ENCODE measurements at regions not wholly inside any gene's neighbourhood (a gene's known extent, or its start where the extent isn't known, plus 50 kb on each side); places are given as distances from the start of the nearest gene placed in this dataset.

- ATAC-seq (no peak), DNase-seq (ENCODE audit: low read depth, low spot score) (no peak)
- Histone ChIP-seq H3K36me3 (ENCODE audit: control insufficient read depth, insufficient read depth, low read length) (no peaks in the 10 kb centered on the region), H3K27ac (ENCODE audit: low read length) (no peak overlapping the region), H3K27me3 (ENCODE audit: control insufficient read depth, insufficient read depth, low read length) (no peaks in the 10 kb centered on the region), H3K4me1 (ENCODE audit: control insufficient read depth, insufficient read depth, low read length) (no peaks in the 10 kb centered on the region), H3K9me3 (ENCODE audit: control insufficient read depth, insufficient read depth, low read depth, low read length) (no peaks in the 10 kb centered on the region), H3K4me3 (ENCODE audit: low read depth in 2 of 2, low read length in 2 of 2) (no peak overlapping the region)
- no TSS peak for BruUV-seq (replicated peaks)
- in situ Hi-C loops (cut with HindIII; ENCODE audit: low pct_unique_long_range_greater_than_20kb, low sequenced_read_pairs): no loop called here
- intact Hi-C loops (cut with micrococcal nuclease; ENCODE audit: unreplicated experiment): no loop called here
- CTCF ChIA-PET: no interaction called here
- POLR2A ChIA-PET: no interaction called here
- TF ChIP-seq TCF7L2 (IDR thresholded peaks at IDR 0.05; ENCODE audit: low read depth, low read length): no peak
- no peak for TF ChIP-seq SIN3A (IDR thresholded peaks at IDR 0.05; ENCODE audit: borderline replicate concordance, insufficient read depth, low read depth, low read length)
- no peak for TF ChIP-seq REST (IDR thresholded peaks at IDR 0.05; ENCODE audit: insufficient read depth in 1 of 2, low read depth in 2 of 2, low read length in 1 of 2)
- TF ChIP-seq CTCF (IDR thresholded peaks at IDR 0.05): no peak
- no peak for TF ChIP-seq POLR2AphosphoS5 (IDR thresholded peaks at IDR 0.05; ENCODE audit: low read depth, low read length)
These were observed 167.9 kb upstream of the AVPR1A start for GRCh38 chr12:63318933-63319332.

DNA sequence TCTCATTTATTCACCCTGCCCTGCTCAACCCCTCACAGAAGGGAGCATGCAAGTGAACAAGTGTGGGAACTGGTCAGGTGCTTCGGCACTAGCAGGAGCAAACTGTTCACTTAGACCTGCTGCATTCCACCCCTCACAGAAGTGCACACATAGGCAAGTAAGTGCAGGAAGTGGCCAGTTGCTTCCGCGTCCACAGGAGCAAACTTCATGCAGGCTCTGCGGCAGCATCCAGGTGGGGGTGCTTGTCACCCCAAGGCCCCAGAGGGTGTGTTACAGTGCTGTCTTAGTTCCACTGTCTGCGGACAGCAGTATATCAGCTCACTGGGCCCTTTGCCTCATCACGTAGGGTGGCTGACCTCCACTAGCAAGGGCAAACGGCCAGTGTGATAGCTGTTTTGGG, 167.3 kb upstream of the AVPR1A start:
- Histone ChIP-seq H3K27me3 (ENCODE audit: control insufficient read depth, insufficient read depth, low read length) (no peaks in the 10 kb centered on the region), H3K9me3 (ENCODE audit: control insufficient read depth, insufficient read depth, low read depth, low read length) (no peaks in the 10 kb centered on the region), H3K36me3 (ENCODE audit: control insufficient read depth, insufficient read depth, low read length) (no peaks in the 10 kb centered on the region), H3K27ac (ENCODE audit: low read length) (no peak overlapping the region), H3K4me1 (ENCODE audit: control insufficient read depth, insufficient read depth, low read length) (no peaks in the 10 kb centered on the region), H3K4me3 (ENCODE audit: low read depth in 2 of 2, low read length in 2 of 2) (no peak overlapping the region)
- no TSS peak for BruUV-seq (replicated peaks)
- ChIA-PET POLR2A (no interaction called here), CTCF (no interaction called here)
- ATAC-seq (no peak), DNase-seq (ENCODE audit: low read depth, low spot score) (no peak)
- intact Hi-C loops (cut with micrococcal nuclease; ENCODE audit: unreplicated experiment) (no loop called here), in situ Hi-C loops (cut with HindIII; ENCODE audit: low pct_unique_long_range_greater_than_20kb, low sequenced_read_pairs) (no loop called here)
- TF ChIP-seq CTCF (IDR thresholded peaks at IDR 0.05) (no peak), TCF7L2 (IDR thresholded peaks at IDR 0.05; ENCODE audit: low read depth, low read length) (no peak), REST (IDR thresholded peaks at IDR 0.05; ENCODE audit: insufficient read depth in 1 of 2, low read depth in 2 of 2, low read length in 1 of 2) (no peak), POLR2AphosphoS5 (IDR thresholded peaks at IDR 0.05; ENCODE audit: low read depth, low read length) (no peak), SIN3A (IDR thresholded peaks at IDR 0.05; ENCODE audit: borderline replicate concordance, insufficient read depth, low read depth, low read length) (no peak)
